B cell (primary cell): ENCODE measurements at regions not wholly inside any gene's neighbourhood (a gene's known extent, or its start where the extent isn't known, plus 50 kb on each side); places are given as distances from the start of the nearest gene placed in this dataset.

Experiments
- EZH2 ChIP-seq: IDR thresholded peaks from 2 replicates; pipeline ENCODE4 v1.6.1; 2012; ENCODE audit warnings: borderline replicate concordance, low read depth, mild to moderate bottlenecking, moderate library complexity, low read length; ENCODE audit not compliant: insufficient read depth, poor library complexity, severe bottlenecking
- TF ChIP-seq, protein P1 (sequence below): fragments of 200-600 bp; IDR thresholded peaks from one replicate; pipeline ENCODE4 v1.8.0; 2022; ENCODE audit warnings: antibody characterized with exemption, mild to moderate bottlenecking

DNA sequence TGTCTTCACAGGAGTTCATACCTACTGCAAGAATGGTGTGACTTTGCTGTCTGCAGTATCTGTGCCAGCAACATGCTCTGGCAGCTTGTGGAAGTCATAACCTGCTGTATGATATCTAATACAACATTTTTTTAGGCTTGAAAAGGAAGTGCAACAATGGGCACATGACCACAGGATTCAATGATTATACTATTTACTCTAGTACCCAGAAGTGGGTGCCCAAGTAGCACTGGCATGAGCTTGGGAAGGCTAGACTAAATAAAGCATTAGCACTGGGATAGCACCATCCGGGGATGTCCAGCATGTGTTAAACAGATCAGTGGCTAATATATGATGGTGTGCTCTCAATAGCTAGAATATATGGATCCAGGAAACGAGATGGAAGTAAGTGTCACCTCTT is 98.6 kb upstream of the PDE4B start:
- TF ChIP-seq, protein P1, sequence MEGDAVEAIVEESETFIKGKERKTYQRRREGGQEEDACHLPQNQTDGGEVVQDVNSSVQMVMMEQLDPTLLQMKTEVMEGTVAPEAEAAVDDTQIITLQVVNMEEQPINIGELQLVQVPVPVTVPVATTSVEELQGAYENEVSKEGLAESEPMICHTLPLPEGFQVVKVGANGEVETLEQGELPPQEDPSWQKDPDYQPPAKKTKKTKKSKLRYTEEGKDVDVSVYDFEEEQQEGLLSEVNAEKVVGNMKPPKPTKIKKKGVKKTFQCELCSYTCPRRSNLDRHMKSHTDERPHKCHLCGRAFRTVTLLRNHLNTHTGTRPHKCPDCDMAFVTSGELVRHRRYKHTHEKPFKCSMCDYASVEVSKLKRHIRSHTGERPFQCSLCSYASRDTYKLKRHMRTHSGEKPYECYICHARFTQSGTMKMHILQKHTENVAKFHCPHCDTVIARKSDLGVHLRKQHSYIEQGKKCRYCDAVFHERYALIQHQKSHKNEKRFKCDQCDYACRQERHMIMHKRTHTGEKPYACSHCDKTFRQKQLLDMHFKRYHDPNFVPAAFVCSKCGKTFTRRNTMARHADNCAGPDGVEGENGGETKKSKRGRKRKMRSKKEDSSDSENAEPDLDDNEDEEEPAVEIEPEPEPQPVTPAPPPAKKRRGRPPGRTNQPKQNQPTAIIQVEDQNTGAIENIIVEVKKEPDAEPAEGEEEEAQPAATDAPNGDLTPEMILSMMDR = no peak
- no peak for TF ChIP-seq EZH2
